H1 (cell line): ENCODE measurements at regions not wholly inside any gene's neighbourhood (a gene's known extent, or its start where the extent isn't known, plus 50 kb on each side); places are given as distances from the start of the nearest gene placed in this dataset.

ENCODE experiments used
- CTCF ChIA-PET: fragments of 300-600 bp; sonication (Branson Sonifier 250); formaldehyde crosslinking; loops from one replicate; lab custom pipeline; 2021; ENCODE audit not compliant: partially characterized antibody; lab: Charles Lee
- POLR2A ChIA-PET: fragments of 300-600 bp; sonication (Branson Sonifier 250); formaldehyde crosslinking; loops from one replicate; lab custom pipeline; 2021; ENCODE audit warnings: inconsistent platforms; ENCODE audit not compliant: partially characterized antibody; lab: Charles Lee
- DNase-seq, 2 experiments: peaks; one replicate each; pipeline versions ENCODE4 v3.0.0 to v3.0.0-alpha.2; 2010 to 2022; ENCODE audit warnings: low spot score in 2 of 2, low read depth in 1 of 2, mixed read lengths in 1 of 2
- FAIRE-seq: peaks from 2 replicates; lab custom pipeline; 2011; peaks lifted over from hg19 to GRCh38; lab: Jason Lieb, UNC
- H2AFZ ChIP-seq: 2 replicates; pipeline ENCODE4 v1.8.1; 2012; ENCODE audit warnings: low read length, inconsistent platforms
- H2AK5ac ChIP-seq: 2 replicates; pipeline ENCODE4 v1.6.1; 2013; ENCODE audit warnings: low read depth, low read length
- H2BK120ac ChIP-seq: replicated peaks from 2 replicates; pipeline ENCODE3; 2013; ENCODE audit warnings: low read depth, low read length, inconsistent platforms
- H2BK12ac ChIP-seq: 2 replicates; pipeline ENCODE4 v1.6.1; 2013; ENCODE audit warnings: low read depth, low read length
- H2BK15ac ChIP-seq: 2 replicates; pipeline ENCODE4 v1.6.1; 2013; ENCODE audit warnings: low read length
- H2BK20ac ChIP-seq: 2 replicates; pipeline ENCODE4 v1.6.1; 2013; ENCODE audit warnings: low read length
- H2BK5ac ChIP-seq: 2 replicates; pipeline ENCODE4 v1.6.1; 2013; ENCODE audit warnings: low read depth, low read length
- H3K14ac ChIP-seq: 2 replicates; pipeline ENCODE4 v1.6.1; 2013; ENCODE audit warnings: inconsistent platforms; ENCODE audit not compliant: insufficient read length
- H3K18ac ChIP-seq: 2 replicates; pipeline ENCODE4 v1.6.1; 2013; ENCODE audit warnings: low read length; ENCODE audit errors: extremely low read depth
- H3K23ac ChIP-seq: 2 replicates; pipeline ENCODE4 v1.6.1; 2013; ENCODE audit warnings: inconsistent platforms; ENCODE audit not compliant: insufficient read length
- H3K23me2 ChIP-seq: 2 replicates; pipeline ENCODE4 v1.6.1; 2013; ENCODE audit warnings: low read depth, low read length
- H3K27ac ChIP-seq: 2 replicates; pipeline ENCODE4 v1.6.1; 2011; ENCODE audit warnings: low read depth, low read length, inconsistent platforms
- H3K27me3 ChIP-seq, 4 experiments: replicated peaks in 1 of 4; 1 replicate in 1 of 4; 2 replicates in 3 of 4; pipeline versions ENCODE4 v1.6.1 to v1.8.1; 2011 to 2013; ENCODE audit warnings: low read length in 3 of 4, mild to moderate bottlenecking in 3 of 4, inconsistent platforms in 2 of 4, mixed read lengths in 2 of 4, moderate library complexity in 1 of 4; ENCODE audit not compliant: control insufficient read depth in 3 of 4, insufficient read depth in 3 of 4; ENCODE audit errors: extremely low read depth in 1 of 4
- H3K36me3 ChIP-seq, 4 experiments: 2 replicates each; pipeline versions ENCODE4 v1.6.1 to v1.8.1; 2011 to 2013; ENCODE audit warnings: mild to moderate bottlenecking in 4 of 4, low read length in 3 of 4, moderate library complexity in 2 of 4, control low read depth in 1 of 4, inconsistent platforms in 1 of 4; ENCODE audit not compliant: insufficient read depth in 4 of 4, control insufficient read depth in 2 of 4
- H3K4ac ChIP-seq: replicated peaks from 2 replicates; pipeline ENCODE3; 2013; ENCODE audit warnings: low read length, low read depth, mixed read lengths, inconsistent platforms; ENCODE audit not compliant: insufficient read length
- H3K4me1 ChIP-seq, 4 experiments: replicated peaks in 1 of 4; 1 replicate in 1 of 4; 2 replicates in 3 of 4; pipeline versions ENCODE4 v1.6.1 to v1.8.1; 2011 to 2013; ENCODE audit warnings: low read length in 3 of 4, inconsistent platforms in 2 of 4, mixed read lengths in 1 of 4; ENCODE audit not compliant: insufficient read depth in 4 of 4, control insufficient read depth in 3 of 4
- H3K4me2 ChIP-seq, 2 experiments: 2 replicates each; pipeline versions ENCODE4 v1.6.1 to v1.8.1; 2011 to 2013; ENCODE audit warnings: low read depth in 2 of 2, low read length in 2 of 2, control low read depth in 1 of 2, inconsistent platforms in 1 of 2, mild to moderate bottlenecking in 1 of 2; ENCODE audit not compliant: insufficient read depth in 1 of 2
- H3K4me3 ChIP-seq, 4 experiments: fragments of 200-600, 300-600 bp in 1 of 4; sonication (generic), shearing (Covaris generic), sonication (Bioruptor Twin) in 1 of 4; 2 replicates each; pipeline versions ENCODE4 v1.5.1 to v1.8.1; 2011 to 2016; ENCODE audit warnings: low read length in 4 of 4, low read depth in 3 of 4, control low read depth in 2 of 4, inconsistent platforms in 2 of 4, mild to moderate bottlenecking in 2 of 4, mixed read lengths in 1 of 4, moderate library complexity in 1 of 4; ENCODE audit not compliant: insufficient read depth in 2 of 4; ENCODE audit errors: extremely low read depth in 1 of 4
- H3K56ac ChIP-seq: replicated peaks from 2 replicates; pipeline ENCODE3; 2013; ENCODE audit warnings: low read depth, mild to moderate bottlenecking, mixed read lengths, low read length, inconsistent platforms; ENCODE audit not compliant: insufficient read length
- H3K79me1 ChIP-seq: 2 replicates; pipeline ENCODE4 v1.6.1; 2013; ENCODE audit warnings: low read depth, low read length, control low read depth
- H3K79me2 ChIP-seq, 2 experiments: 2 replicates each; pipeline versions ENCODE4 v1.6.1 to v1.8.1; 2012 to 2013; ENCODE audit warnings: low read length in 2 of 2, mild to moderate bottlenecking in 2 of 2, inconsistent platforms in 1 of 2; ENCODE audit not compliant: insufficient read depth in 2 of 2, control insufficient read depth in 1 of 2
- H3K9ac ChIP-seq, 4 experiments: replicated peaks in 1 of 4; 1 replicate in 1 of 4; 2 replicates in 3 of 4; pipeline versions ENCODE4 v1.6.1 to v1.8.1; 2011 to 2013; ENCODE audit warnings: low read depth in 3 of 4, low read length in 3 of 4, control low read depth in 2 of 4, mild to moderate bottlenecking in 2 of 4, moderate library complexity in 2 of 4, inconsistent platforms in 1 of 4; ENCODE audit errors: extremely low read depth in 1 of 4
- H3K9me3 ChIP-seq, 2 experiments: 2 replicates each; pipeline versions ENCODE4 v1.6.1 to v1.8.1; 2012 to 2013; ENCODE audit warnings: mild to moderate bottlenecking in 2 of 2, moderate library complexity in 2 of 2, control low read depth in 1 of 2, inconsistent platforms in 1 of 2, low read depth in 1 of 2, low read length in 1 of 2, mixed read lengths in 1 of 2; ENCODE audit not compliant: insufficient read depth in 2 of 2
- H4K20me1 ChIP-seq, 2 experiments: replicated peaks in 1 of 2; 2 replicates each; pipeline versions ENCODE3 to v1.8.1; 2011 to 2013; ENCODE audit warnings: inconsistent platforms in 2 of 2, low read length in 2 of 2, mild to moderate bottlenecking in 1 of 2; ENCODE audit not compliant: insufficient read depth in 2 of 2, control insufficient read depth in 1 of 2
- H4K5ac ChIP-seq: 2 replicates; pipeline ENCODE4 v1.6.1; 2013; ENCODE audit warnings: low read length, low read depth, mixed read lengths, inconsistent platforms; ENCODE audit not compliant: insufficient read length
- H4K8ac ChIP-seq: 2 replicates; pipeline ENCODE4 v1.8.0; 2013; ENCODE audit warnings: mild to moderate bottlenecking, moderate library complexity, low read length, inconsistent platforms; ENCODE audit not compliant: insufficient read depth; ENCODE audit errors: extremely low read depth
- H4K91ac ChIP-seq: replicated peaks from 2 replicates; pipeline ENCODE3; 2013; ENCODE audit warnings: low read length, mixed read lengths, inconsistent platforms; ENCODE audit not compliant: insufficient read length
- MAFK ChIP-seq: IDR thresholded peaks from 2 replicates; pipeline ENCODE4 v1.6.1; 2012; ENCODE audit warnings: low read depth, mild to moderate bottlenecking, improper control_type of control experiment, low read length
- POLR2AphosphoS5 ChIP-seq: IDR thresholded peaks from 2 replicates; pipeline ENCODE4 v1.6.1; 2011; ENCODE audit warnings: low read depth, low read length

DNA sequence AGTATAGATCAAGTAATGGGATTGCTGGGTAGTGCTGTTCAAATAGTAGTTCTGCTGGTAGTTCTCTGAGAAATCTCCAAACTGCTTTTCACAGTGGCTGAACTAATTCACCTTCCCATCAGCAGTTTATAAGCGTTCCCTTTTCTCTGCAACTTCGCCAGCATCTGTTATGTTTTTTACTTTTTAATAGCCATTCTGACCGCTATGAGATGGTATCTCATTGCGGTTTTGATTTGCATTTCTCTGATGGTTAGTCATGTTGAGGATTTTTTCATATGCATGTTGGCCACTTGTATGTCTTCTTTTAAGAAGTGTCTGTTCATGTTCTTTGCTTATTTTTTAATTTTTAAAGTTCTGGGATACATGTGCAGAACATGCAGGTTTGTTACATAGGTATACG is 279.2 kb upstream of the NREP start (continued):
- no peak for TF ChIP-seq POLR2AphosphoS5

DNA sequence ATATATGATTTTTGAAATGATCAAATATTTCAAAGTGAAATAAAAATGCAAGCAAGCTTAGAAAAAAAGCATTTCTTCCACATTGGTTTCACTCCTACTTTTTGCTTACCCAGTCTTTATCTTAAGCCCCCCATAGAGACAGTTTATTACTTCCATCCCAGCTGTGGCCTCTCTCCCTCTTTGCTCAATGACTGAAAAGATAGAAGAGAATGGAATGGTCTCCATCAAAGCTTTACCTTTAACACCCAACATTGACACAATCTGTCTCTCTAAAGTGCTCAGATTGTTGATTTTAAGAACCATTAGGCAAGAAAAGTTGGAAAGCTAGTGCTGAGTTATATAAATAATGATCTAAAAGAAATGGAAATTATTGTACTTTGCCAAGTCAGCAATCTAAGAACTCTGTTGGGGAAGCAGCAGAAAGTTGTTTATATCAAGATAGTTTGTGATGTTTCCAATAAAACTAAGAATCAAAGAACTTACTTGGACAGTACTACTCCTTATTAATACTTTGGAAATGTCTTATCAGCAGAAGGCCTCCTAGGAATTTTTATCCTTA is 277.5 kb upstream of the NREP start:
- Histone ChIP-seq H2AFZ (no peak overlapping the region), H4K91ac (no peak overlapping the region), H3K23ac (no peak overlapping the region), H3K14ac (no peak overlapping the region), H3K79me2 (no peaks in the 10 kb centered on the region), H3K4me2 (no peak overlapping the region), H3K4ac (no peak overlapping the region), H3K4me1 (no peaks in the 10 kb centered on the region), H2BK5ac (no peak overlapping the region), H3K9me3 (no peaks in the 10 kb centered on the region), H4K5ac (no peak overlapping the region), H3K27ac (no peak overlapping the region), H3K56ac (no peak overlapping the region), H2BK120ac (no peak overlapping the region), H3K23me2 (no peaks in the 10 kb centered on the region; the same call in 1 of the 2 replicates), H2BK15ac (no peak overlapping the region), H4K8ac (no peak overlapping the region), H3K4me3 (no peak overlapping the region), H4K20me1 (no peaks in the 10 kb centered on the region), H3K79me1 (no peaks in the 10 kb centered on the region), H3K9ac (no peak overlapping the region), H3K27me3 (no peaks in the 10 kb centered on the region), H2BK12ac (no peak overlapping the region), H2AK5ac (no peak overlapping the region), H3K36me3 (no peaks in the 10 kb centered on the region), H3K18ac (no peak overlapping the region), H2BK20ac (no peak overlapping the region)
- ChIA-PET POLR2A (no interaction called here), CTCF (no interaction called here)
- TF ChIP-seq MAFK (peak; percentile 10; the same call in 1 of the 2 replicates), POLR2AphosphoS5 (no peak)
- DNase-seq (no peak), FAIRE-seq (no peak)
